ENCODE measurements at regions not wholly inside any gene's neighbourhood (a gene's known extent, or its start where the extent isn't known, plus 50 kb on each side); places are given as distances from the start of the nearest gene placed in this dataset.

DNA sequence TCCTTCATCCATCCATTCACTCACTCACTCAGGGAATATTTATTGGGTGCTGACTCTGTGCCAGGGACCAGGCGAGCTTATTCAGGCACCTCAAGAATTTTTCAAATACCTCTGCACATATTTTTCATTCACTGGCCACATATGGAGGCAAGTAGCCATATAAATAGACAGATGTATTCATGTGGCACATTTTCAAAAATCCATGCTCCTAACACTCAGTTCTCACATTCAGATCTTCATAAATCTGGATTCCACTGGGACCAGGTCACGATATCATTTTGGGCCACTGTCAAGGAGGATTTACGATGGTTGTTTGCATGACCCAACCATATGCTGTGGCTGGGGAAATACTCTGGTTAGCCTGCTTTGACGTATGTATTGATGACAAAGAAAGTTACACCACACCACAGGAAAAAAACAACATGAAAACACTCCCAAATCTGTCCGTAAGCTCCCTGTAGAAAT is 241.8 kb upstream of the LRTM1 start:
- no peak for TF ChIP-seq SIN3A (IDR thresholded peaks at IDR 0.05; ENCODE audit: borderline replicate concordance, insufficient read depth, low read length)
- TF ChIP-seq POLR2AphosphoS5 (IDR thresholded peaks at IDR 0.05; ENCODE audit: low read depth, low read length) = no peak
- TF ChIP-seq, protein P1, sequence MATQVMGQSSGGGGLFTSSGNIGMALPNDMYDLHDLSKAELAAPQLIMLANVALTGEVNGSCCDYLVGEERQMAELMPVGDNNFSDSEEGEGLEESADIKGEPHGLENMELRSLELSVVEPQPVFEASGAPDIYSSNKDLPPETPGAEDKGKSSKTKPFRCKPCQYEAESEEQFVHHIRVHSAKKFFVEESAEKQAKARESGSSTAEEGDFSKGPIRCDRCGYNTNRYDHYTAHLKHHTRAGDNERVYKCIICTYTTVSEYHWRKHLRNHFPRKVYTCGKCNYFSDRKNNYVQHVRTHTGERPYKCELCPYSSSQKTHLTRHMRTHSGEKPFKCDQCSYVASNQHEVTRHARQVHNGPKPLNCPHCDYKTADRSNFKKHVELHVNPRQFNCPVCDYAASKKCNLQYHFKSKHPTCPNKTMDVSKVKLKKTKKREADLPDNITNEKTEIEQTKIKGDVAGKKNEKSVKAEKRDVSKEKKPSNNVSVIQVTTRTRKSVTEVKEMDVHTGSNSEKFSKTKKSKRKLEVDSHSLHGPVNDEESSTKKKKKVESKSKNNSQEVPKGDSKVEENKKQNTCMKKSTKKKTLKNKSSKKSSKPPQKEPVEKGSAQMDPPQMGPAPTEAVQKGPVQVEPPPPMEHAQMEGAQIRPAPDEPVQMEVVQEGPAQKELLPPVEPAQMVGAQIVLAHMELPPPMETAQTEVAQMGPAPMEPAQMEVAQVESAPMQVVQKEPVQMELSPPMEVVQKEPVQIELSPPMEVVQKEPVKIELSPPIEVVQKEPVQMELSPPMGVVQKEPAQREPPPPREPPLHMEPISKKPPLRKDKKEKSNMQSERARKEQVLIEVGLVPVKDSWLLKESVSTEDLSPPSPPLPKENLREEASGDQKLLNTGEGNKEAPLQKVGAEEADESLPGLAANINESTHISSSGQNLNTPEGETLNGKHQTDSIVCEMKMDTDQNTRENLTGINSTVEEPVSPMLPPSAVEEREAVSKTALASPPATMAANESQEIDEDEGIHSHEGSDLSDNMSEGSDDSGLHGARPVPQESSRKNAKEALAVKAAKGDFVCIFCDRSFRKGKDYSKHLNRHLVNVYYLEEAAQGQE (IDR thresholded peaks at IDR 0.05; ENCODE audit: insufficient read depth in 1 of 2, low read depth in 2 of 2, low read length in 2 of 2) = no peak
